Thymus (tissue), 11 donors: ENCODE measurements at regions not wholly inside any gene's neighbourhood (a gene's known extent, or its start where the extent isn't known, plus 50 kb on each side); places are given as distances from the start of the nearest gene placed in this dataset.
"Not testable (repeated sequence)": the region's sequence is repeated elsewhere in the genome, so short reads cannot be mapped to it uniquely, and the experiment has no call there.

Experiments
- DNase-seq, 9 donors: peaks; one replicate each; pipeline ENCODE4 v3.0.0-alpha.2; 2013; ENCODE audit warnings: low spot score in 9 of 9, low read depth in 6 of 9, missing footprints in 1 of 9
- H3K27ac ChIP-seq, 2 donors: one replicate each; pipeline ENCODE4 v1.5.1; 2013; ENCODE audit warnings: control low read depth in 1 of 2, low read depth in 1 of 2, low read length in 1 of 2, mild to moderate bottlenecking in 1 of 2, moderate library complexity in 1 of 2
- H3K27me3 ChIP-seq, 2 donors: one replicate each; pipeline ENCODE4 v1.5.1; 2013; ENCODE audit warnings: low read length in 1 of 2; ENCODE audit not compliant: control insufficient read depth in 2 of 2, insufficient read depth in 1 of 2
- H3K36me3 ChIP-seq, 2 donors: one replicate each; pipeline ENCODE4 v1.5.1; 2013; ENCODE audit warnings: low read length in 1 of 2, mild to moderate bottlenecking in 1 of 2, moderate library complexity in 1 of 2; ENCODE audit not compliant: control insufficient read depth in 2 of 2, insufficient read depth in 2 of 2
- H3K4me1 ChIP-seq, 2 donors: one replicate each; pipeline ENCODE4 v1.5.1; 2013; ENCODE audit warnings: low read length in 2 of 2; ENCODE audit not compliant: control insufficient read depth in 2 of 2, insufficient read depth in 2 of 2
- H3K4me3 ChIP-seq, 2 donors: one replicate each; pipeline ENCODE4 v1.5.1; 2013; ENCODE audit warnings: low read length in 2 of 2, control low read depth in 1 of 2, mild to moderate bottlenecking in 1 of 2
- H3K9me3 ChIP-seq, 2 donors: one replicate each; pipeline ENCODE4 v1.5.1; 2013; ENCODE audit warnings: low read length in 1 of 2, mild to moderate bottlenecking in 1 of 2; ENCODE audit not compliant: control insufficient read depth in 2 of 2, insufficient read depth in 1 of 2
- WGBS: extraction: QIAGEN DNeasy Blood & Tissue Kit; methylation state at CpG from one replicate; pipeline ENCODE4 v1.1.7; 2013; 5-methylcytosine and 5-hydroxymethylcytosine counted together
- donor health status: healthy.

DNA sequence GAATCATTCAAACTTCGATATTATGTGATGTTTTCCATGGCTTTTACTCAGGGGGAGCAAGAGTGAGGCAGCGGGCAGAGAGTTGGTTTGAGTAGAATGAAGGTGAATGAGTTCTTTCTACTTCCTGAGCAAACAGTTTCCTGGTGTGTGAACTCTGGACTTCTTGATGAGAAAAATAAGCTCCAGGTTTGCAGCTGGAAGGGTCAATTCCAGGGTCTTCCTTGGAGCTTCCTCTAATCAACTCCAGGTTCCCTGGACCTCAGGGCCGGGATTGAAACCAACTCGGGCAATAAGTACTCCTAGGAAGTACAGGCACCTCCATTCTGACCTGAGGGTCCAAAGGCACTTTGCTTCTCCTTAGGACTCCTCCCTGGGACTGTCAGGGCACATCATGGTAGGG lies 243.6 kb upstream of the ONECUT1 start:
- Histone ChIP-seq H3K36me3 (no peaks in the 10 kb centered on the region), H3K27me3 (no peaks in the 10 kb centered on the region), H3K4me3 (no peak overlapping the region), H3K27ac (no peak overlapping the region), H3K9me3 (no peaks in the 10 kb centered on the region), H3K4me1 (no peaks in the 10 kb centered on the region)
- DNase-seq: no peak
- 93% methylated on average over 4 of the region's 4 CpGs for WGBS

DNA sequence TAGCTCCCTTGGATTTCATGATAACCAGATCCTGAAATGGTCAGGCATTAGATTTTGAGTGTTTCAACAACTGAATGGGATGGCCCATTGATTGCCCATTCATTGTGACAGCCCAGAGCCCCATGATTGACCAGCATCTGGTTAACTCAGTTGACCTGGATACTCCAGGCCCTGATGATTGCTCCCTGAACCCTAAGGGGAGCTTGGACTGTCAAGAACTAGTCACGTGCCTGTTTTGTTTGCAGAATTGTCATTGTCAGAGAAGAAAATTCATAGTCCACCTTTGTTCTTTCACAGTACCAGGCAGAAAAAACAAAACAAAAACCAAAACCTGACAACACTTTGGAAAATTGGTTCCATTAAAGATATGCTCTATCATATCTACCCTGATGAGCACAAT lies 241.3 kb upstream of the ONECUT1 start:
- no peak for DNase-seq
- Histone ChIP-seq H3K9me3 (no peaks in the 10 kb centered on the region), H3K36me3 (no peaks in the 10 kb centered on the region), H3K4me3 (no peak overlapping the region), H3K27ac (no peak overlapping the region), H3K4me1 (no peaks in the 10 kb centered on the region), H3K27me3 (no peaks in the 10 kb centered on the region)
- WGBS: 88% methylated on average over 1 of the region's 1 CpG

DNA sequence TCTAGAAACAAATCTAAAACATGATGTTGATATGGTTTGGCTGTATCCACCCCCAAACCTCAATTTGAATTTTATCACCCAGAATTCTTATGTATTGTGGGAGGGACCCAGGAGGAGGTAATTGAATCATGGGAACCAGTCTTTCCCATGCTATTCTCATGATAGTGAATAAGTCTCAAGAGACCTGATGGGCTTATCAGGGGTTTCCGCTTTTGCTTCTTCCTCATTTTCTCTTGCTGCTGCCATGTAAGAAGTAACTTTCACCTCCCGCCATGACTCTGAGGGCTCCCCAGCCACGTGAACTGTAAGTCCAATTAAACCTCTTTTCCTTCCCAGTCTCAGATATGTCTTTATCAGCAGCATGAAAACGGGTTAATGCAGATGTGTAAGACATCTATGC lies 232.7 kb upstream of the ONECUT1 start:
- Histone ChIP-seq H3K36me3 (no peaks in the 10 kb centered on the region), H3K27me3 (no peaks in the 10 kb centered on the region), H3K4me3 (no peak overlapping the region), H3K4me1 (no peaks in the 10 kb centered on the region), H3K27ac (no peak overlapping the region), H3K9me3 (no peaks in the 10 kb centered on the region)
- DNase-seq: no peak
- 86% methylated on average over 4 of the region's 4 CpGs for WGBS

- Histone ChIP-seq H3K36me3 (no peaks in the 10 kb centered on the region), H3K4me1 (no peaks in the 10 kb centered on the region), H3K27me3 (no peaks in the 10 kb centered on the region), H3K4me3 (no peak overlapping the region), H3K27ac (no peak overlapping the region), H3K9me3 (peaks cover 0 to 1% of the 10 kb centered on the region in 2 donors)
- over 99% methylated on average over 2 of the region's 2 CpGs for WGBS
- DNase-seq: no peak
Measured at GRCh38 chr15:53013329-53013728, 223.2 kb upstream of the ONECUT1 start.

DNA sequence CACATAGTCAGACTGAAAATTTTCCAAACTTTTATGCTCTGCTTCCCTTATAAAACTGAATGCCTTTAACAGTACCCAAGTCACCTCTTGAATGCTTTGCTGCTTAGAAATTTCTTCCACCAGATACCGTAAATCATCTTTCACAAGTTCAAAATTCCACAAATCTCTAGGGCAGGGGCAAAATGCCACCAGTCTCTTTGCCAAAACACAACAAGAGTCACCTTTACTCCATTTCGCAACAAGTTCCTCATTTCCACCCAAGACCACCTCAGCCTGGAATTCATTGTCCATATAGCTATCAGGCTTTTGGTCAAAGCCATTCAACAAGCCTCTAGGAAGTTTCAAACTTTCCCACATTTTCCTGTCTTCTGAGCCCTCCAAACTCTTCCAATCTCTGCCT lies 221.6 kb upstream of the ONECUT1 start:
- not testable (repeated sequence) for H3K36me3 ChIP-seq, H3K9me3 ChIP-seq, H3K27ac ChIP-seq, H3K27me3 ChIP-seq, H3K4me1 ChIP-seq, DNase-seq, H3K4me3 ChIP-seq
- 92% methylated on average over 2 of the region's 2 CpGs for WGBS

DNA sequence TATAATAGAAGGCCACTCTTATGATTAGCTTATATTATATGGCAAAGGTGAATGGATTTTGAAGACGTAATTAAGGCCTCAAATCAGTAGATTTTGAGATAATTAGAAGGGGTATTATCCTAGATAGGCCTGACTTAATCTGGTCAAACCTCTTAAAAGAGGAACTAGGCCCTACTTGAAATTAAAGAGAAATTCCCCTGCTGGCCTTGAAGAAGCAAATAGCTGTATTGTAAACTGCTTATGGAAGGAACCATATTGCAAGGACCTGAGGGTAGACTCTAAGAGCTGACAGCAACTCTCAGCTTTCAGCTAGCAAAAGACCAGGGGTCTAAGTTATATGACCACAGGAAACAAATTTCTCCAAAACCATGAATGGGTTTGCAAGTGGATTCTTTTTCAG lies 219.0 kb upstream of the ONECUT1 start:
- Histone ChIP-seq H3K27ac (no peak overlapping the region), H3K4me1 (no peaks in the 10 kb centered on the region), H3K36me3 (no peaks in the 10 kb centered on the region), H3K9me3 (peaks cover 0 to 1% of the 10 kb centered on the region in 2 donors), H3K4me3 (no peak overlapping the region), H3K27me3 (no peaks in the 10 kb centered on the region)
- WGBS: 80% methylated on average over 1 of the region's 1 CpG
- no peak for DNase-seq

GRCh38 chr15:53000409-53000808 lies 210.3 kb upstream of the ONECUT1 start:
- Histone ChIP-seq H3K27ac (no peak overlapping the region), H3K9me3 (no peaks in the 10 kb centered on the region), H3K27me3 (no peaks in the 10 kb centered on the region), H3K4me3 (no peak overlapping the region), H3K4me1 (no peaks in the 10 kb centered on the region), H3K36me3 (no peaks in the 10 kb centered on the region)
- 79% methylated on average over 4 of the region's 4 CpGs for WGBS
- no peak for DNase-seq

DNA sequence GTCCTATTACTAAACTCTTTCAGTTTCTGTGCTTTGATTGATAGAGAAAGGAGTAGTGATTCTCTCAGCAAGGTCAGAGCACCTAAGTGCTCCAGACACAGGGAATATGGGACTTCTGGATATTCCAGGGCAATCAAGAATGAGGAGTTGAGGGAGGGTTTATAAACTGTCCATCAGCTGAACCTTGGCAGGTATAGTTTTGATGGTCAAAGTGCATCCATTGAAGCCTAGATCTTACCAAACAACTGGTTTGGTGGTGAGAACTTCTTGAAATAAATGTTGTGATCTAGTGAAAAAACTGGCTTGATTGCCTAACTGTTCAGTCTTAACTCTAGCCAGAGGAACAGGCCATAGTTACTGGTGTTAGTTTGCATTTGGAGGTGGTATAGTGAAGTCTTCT lies 207.0 kb upstream of the ONECUT1 start:
- DNase-seq: no peak
- Histone ChIP-seq H3K36me3 (no peaks in the 10 kb centered on the region), H3K27me3 (no peaks in the 10 kb centered on the region), H3K4me1 (no peaks in the 10 kb centered on the region), H3K4me3 (no peak overlapping the region), H3K27ac (no peak overlapping the region), H3K9me3 (no peaks in the 10 kb centered on the region)

- 99% methylated on average over 1 of the region's 1 CpG for WGBS
Measured at GRCh38 chr15:52994290-52994689, 204.2 kb upstream of the ONECUT1 start.

DNA sequence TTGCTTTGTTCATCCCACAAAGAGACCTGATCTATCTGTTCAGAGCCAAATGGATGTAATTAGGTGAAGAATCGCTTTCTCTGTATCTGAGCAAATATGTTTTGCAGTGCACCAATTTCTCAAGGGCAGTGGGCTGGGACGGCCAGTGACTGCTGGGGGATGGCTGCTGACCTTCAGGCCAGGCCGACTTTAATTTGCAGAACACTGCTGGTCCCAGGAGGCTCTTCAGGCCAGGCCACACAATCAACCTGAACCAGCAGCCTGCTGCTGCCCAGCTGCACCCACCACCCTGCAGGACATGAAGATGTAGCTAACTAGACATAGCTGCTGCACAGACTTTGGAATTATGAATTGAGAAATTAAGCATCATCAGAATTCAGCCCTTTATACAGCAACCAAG lies 194.4 kb upstream of the ONECUT1 start:
- H3K9me3 ChIP-seq: no peaks in the 10 kb centered on the region
- H3K27ac ChIP-seq: no peak overlapping the region
- no peaks in the 10 kb centered on the region for H3K36me3 ChIP-seq
- H3K4me3 ChIP-seq: no peak overlapping the region
- no peak for DNase-seq
- H3K4me1 ChIP-seq: no peaks in the 10 kb centered on the region
- no peaks in the 10 kb centered on the region for H3K27me3 ChIP-seq
- 89% methylated on average over 3 of the region's 3 CpGs for WGBS

More at GRCh38 chr15:52994290-52994689, 204.2 kb upstream of the ONECUT1 start:
- H3K36me3 ChIP-seq: no peaks in the 10 kb centered on the region
- no peaks in the 10 kb centered on the region for H3K9me3 ChIP-seq
- no peak overlapping the region for H3K27ac ChIP-seq
- H3K27me3 ChIP-seq: no peaks in the 10 kb centered on the region
- H3K4me3 ChIP-seq: no peak overlapping the region
- no peaks in the 10 kb centered on the region for H3K4me1 ChIP-seq
- DNase-seq: no peak
